Stomach (tissue), 8 donors: ENCODE measurements at regions not wholly inside any gene's neighbourhood (a gene's known extent, or its start where the extent isn't known, plus 50 kb on each side); places are given as distances from the start of the nearest gene placed in this dataset.

Source experiments
- DNase-seq, 2 donors: peaks; one replicate each; pipeline versions ENCODE4 v3.0.0 to v3.0.0-alpha.2; 2013 to 2019
- H3K27ac ChIP-seq, 5 donors: fragments of 200-600 bp in 4 of 5; sonication (generic) in 4 of 5; one replicate each; pipeline ENCODE4 v1.5.1; 2013 to 2019; ENCODE audit warnings: mild to moderate bottlenecking in 1 of 5, moderate library complexity in 1 of 5
- H3K27me3 ChIP-seq, 3 donors: fragments of 200-600 bp; sonication (generic); one replicate each; pipeline ENCODE4 v1.5.1; 2017 to 2019; ENCODE audit warnings: mixed run types in 1 of 3
- H3K36me3 ChIP-seq, 4 donors: fragments of 200-600 bp; sonication (generic); 1 replicate in 3 of 4; 2 replicates in 1 of 4; pipeline ENCODE4 v1.5.1; 2016 to 2019
- H3K4me1 ChIP-seq, 4 donors: fragments of 200-600 bp; sonication (generic); one replicate each; pipeline ENCODE4 v1.5.1; 2016 to 2019
- H3K4me3 ChIP-seq, 4 donors: fragments of 200-600 bp; sonication (generic) in 3 of 4; one replicate each; pipeline ENCODE4 v1.5.1; 2016 to 2019; ENCODE audit warnings: mild to moderate bottlenecking in 1 of 4
- H3K9me3 ChIP-seq, 4 donors: fragments of 200-600 bp; sonication (generic); one replicate each; pipeline ENCODE4 v1.5.1; 2016 to 2019
- EP300 ChIP-seq: sonication (generic); formaldehyde crosslinking; IDR thresholded peaks from one replicate; pipeline ENCODE4 v1.6.1; 2017; ENCODE audit warnings: antibody characterized with exemption
- POLR2A ChIP-seq, 4 donors: fragments of 450-650 bp; IDR thresholded peaks; one replicate each; pipeline ENCODE4 v1.6.1; 2016; ENCODE audit warnings: antibody characterized with exemption in 4 of 4, control low read depth in 2 of 4, mild to moderate bottlenecking in 1 of 4, moderate library complexity in 1 of 4
- POLR2AphosphoS5 ChIP-seq, 3 donors: sonication (generic); formaldehyde crosslinking; IDR thresholded peaks; one replicate each; pipeline ENCODE4 v1.6.1; 2016; ENCODE audit warnings: antibody characterized with exemption in 3 of 3
- WGBS, 5 donors: extraction: QIAGEN DNeasy Blood & Tissue Kit in 3 of 5; methylation state at CpG; one replicate each; pipeline versions ENCODE4 v1.1.5 to v1.1.7; 2013 to 2018; 5-methylcytosine and 5-hydroxymethylcytosine counted together
- intact Hi-C: fragments of 100-400 bp; cut with DNase I; formaldehyde crosslinking; loops from one replicate; pipeline ENCODE4 v1.15.1; 2023; ENCODE audit warnings: low total_unique reads
- TF ChIP-seq, protein P1 (sequence below), 7 experiments: fragments of 450-650 bp in 4 of 7; fragments of 200-600 bp in 3 of 7; sonication (generic) in 3 of 7; IDR thresholded peaks; one replicate each; pipeline ENCODE4 v1.5.1; 2016 to 2019; ENCODE audit warnings: antibody characterized with exemption in 7 of 7, control low read depth in 2 of 7, mild to moderate bottlenecking in 1 of 7
- donor health status: healthy with polysubstance abuse.
- donor health status: Bipolar disorder and iron deficiency.
- donor health status: healthy.

DNA sequence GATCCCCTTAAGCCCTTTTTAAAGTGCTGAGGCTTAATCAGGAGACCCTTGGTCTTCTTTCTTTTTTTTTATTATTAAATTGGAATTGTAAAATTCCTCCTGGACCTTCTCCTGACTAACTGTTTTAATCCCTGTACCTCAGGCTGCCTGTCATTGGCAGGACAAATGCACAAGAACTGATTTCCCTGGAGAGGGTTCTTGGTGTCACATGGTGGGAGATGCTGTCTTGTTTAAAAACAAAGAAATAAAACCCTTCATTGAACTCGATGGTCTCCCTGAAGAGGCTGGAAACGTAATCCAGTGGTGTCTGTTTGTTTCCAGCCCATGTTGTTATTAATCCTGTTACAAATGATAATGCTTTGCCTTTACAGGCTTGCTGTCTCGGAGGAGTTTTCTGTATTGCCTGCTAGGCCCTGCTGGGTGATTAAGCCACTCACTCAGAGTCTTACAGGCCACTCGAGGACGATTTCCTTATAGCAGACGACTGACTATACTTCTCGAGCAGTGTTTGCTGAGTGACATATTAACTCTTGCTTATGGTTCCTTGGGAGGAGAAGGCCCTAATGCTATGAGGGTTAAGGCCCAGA lies 100.5 kb upstream of the MGAT5 start:
- DNase-seq, result no peak
- Histone ChIP-seq H3K9me3 (no peaks in the 10 kb centered on the region), H3K36me3 (peaks cover 0 to 26% (median 3%) of the 10 kb centered on the region in 4 donors), H3K27me3 (no peaks in the 10 kb centered on the region), H3K4me1 (peaks cover 0 to 22% (median 4%) of the 10 kb centered on the region in 4 donors), H3K27ac (no peak overlapping the region), H3K4me3 (no peak overlapping the region)
- TF ChIP-seq POLR2A (IDR thresholded peaks at IDR 0.05) (no peak), POLR2AphosphoS5 (IDR thresholded peaks at IDR 0.05) (no peak), EP300 (no peak)
- TF ChIP-seq, protein P1, sequence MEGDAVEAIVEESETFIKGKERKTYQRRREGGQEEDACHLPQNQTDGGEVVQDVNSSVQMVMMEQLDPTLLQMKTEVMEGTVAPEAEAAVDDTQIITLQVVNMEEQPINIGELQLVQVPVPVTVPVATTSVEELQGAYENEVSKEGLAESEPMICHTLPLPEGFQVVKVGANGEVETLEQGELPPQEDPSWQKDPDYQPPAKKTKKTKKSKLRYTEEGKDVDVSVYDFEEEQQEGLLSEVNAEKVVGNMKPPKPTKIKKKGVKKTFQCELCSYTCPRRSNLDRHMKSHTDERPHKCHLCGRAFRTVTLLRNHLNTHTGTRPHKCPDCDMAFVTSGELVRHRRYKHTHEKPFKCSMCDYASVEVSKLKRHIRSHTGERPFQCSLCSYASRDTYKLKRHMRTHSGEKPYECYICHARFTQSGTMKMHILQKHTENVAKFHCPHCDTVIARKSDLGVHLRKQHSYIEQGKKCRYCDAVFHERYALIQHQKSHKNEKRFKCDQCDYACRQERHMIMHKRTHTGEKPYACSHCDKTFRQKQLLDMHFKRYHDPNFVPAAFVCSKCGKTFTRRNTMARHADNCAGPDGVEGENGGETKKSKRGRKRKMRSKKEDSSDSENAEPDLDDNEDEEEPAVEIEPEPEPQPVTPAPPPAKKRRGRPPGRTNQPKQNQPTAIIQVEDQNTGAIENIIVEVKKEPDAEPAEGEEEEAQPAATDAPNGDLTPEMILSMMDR (IDR thresholded peaks at IDR 0.05), result no peak
- intact Hi-C loops, result no loop called here
- WGBS, 5 donors, result 65 to 92% (median 80%) methylated on average over 7 of the region's 7 CpGs

DNA sequence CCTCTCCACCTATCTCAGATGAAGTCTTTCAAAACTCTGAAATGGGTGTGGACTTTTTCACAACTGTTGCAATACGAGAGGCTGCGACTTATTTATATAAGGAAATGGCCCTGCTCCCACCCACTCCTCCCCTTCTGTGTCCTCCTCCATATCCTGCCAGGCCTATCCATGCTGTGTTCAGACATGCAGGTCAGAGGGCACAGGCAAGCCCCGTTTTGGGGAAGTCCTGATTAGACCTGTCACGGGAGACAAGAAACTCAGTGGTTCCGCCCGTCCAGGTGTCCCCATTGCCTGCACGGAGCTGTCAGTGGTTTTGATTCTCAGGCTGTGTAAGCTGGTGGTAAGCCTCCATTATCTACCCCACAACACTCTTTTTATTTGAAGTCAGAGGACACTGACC lies 99.6 kb upstream of the MGAT5 start:
- H3K27ac ChIP-seq, result no peak overlapping the region
- no peaks in the 10 kb centered on the region for H3K27me3 ChIP-seq
- H3K36me3 ChIP-seq, result peaks cover 0 to 26% (median 3%) of the 10 kb centered on the region in 4 donors
- peak in 1 of 2 donors; percentile 39 for DNase-seq
- intact Hi-C loops, result no loop called here
- peaks cover 0 to 25% (median 5%) of the 10 kb centered on the region in 4 donors for H3K4me1 ChIP-seq
- no peak overlapping the region for H3K4me3 ChIP-seq
- no peaks in the 10 kb centered on the region for H3K9me3 ChIP-seq
- 52 to 68% (median 56%) methylated on average over 7 of the region's 7 CpGs for WGBS, 5 donors
- TF ChIP-seq, protein P1 (IDR thresholded peaks at IDR 0.05), result no peak
- TF ChIP-seq POLR2AphosphoS5 (IDR thresholded peaks at IDR 0.05), result no peak
- TF ChIP-seq POLR2A (IDR thresholded peaks at IDR 0.05), result no peak
- TF ChIP-seq EP300, result no peak

DNA sequence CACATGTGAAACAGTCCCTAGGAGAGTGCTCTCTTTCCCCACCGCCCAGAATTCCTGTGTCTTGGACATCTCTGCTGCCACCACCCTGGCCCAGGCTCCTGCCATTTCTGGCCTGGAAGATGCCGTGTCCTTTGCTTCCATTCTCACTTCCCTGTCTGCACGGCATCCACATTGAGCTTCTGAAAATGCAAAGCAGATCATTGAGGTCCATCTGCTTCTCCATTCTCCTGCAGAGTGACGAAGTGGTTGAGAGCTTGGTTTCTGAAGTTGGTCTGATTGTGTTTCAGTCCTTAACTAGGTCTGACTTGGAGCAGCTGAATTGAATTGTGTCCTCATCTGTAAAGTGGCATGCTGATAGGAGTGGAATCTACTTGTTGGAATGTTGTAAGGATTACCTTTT lies 98.7 kb upstream of the MGAT5 start:
- Histone ChIP-seq H3K4me1 (peaks cover 5 to 33% (median 14%) of the 10 kb centered on the region in 4 donors), H3K4me3 (no peak overlapping the region), H3K27ac (no peak overlapping the region), H3K27me3 (no peaks in the 10 kb centered on the region), H3K9me3 (no peaks in the 10 kb centered on the region), H3K36me3 (peaks cover 0 to 26% (median 3%) of the 10 kb centered on the region in 4 donors)
- DNase-seq, result no peak
- TF ChIP-seq POLR2AphosphoS5 (IDR thresholded peaks at IDR 0.05) (no peak), POLR2A (IDR thresholded peaks at IDR 0.05) (no peak), EP300 (no peak)
- TF ChIP-seq, protein P1 (IDR thresholded peaks at IDR 0.05), result no peak
- intact Hi-C loops, result no loop called here
- 83 to 95% (median 89%) methylated on average over 4 of the region's 4 CpGs for WGBS, 5 donors

DNA sequence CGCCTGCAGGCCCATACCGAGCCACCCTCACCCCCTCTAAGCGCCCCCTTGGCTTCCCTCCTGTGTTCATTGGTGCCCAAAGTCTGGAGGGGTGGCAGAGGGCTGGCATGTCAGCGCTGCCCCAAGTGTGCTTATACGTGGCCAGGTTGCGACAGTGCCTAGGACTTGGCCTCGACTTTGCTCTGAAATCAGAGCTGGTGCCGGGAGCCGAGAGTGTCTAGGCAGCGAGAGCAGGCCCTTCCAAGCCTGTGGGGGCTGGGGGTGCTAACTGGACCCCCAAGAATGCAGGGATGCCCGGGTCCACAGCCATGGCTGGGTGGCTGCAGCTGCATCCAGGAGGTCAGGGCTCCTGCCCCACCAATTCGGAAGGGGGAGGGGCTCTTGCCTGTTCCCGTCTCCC lies 95.6 kb upstream of the MGAT5 start:
- Histone ChIP-seq H3K27me3 (no peaks in the 10 kb centered on the region), H3K4me3 (no peak overlapping the region), H3K4me1 (peaks cover 17 to 49% (median 31%) of the 10 kb centered on the region in 4 donors), H3K9me3 (no peaks in the 10 kb centered on the region), H3K36me3 (peaks cover 0 to 9% (median 0%) of the 10 kb centered on the region in 4 donors), H3K27ac (no peak overlapping the region)
- intact Hi-C loops, result no loop called here
- no peak for TF ChIP-seq EP300
- no peak for TF ChIP-seq POLR2AphosphoS5 (IDR thresholded peaks at IDR 0.05)
- TF ChIP-seq, protein P1 (IDR thresholded peaks at IDR 0.05), result no peak
- WGBS, 5 donors, result 89 to 96% (median 95%) methylated on average over 5 to 13 of the region's 13 CpGs
- DNase-seq, result no peak
